HG03095 (cell line): ENCODE measurements at regions not wholly inside any gene's neighbourhood (a gene's known extent, or its start where the extent isn't known, plus 50 kb on each side); places are given as distances from the start of the nearest gene placed in this dataset.

Source experiments
- ATAC-seq: cut with Tn5 transposase; IDR thresholded peaks from one replicate; pipeline ENCODE4 v1.9.1; 2021; ENCODE audit warnings: moderate library complexity; ENCODE audit not compliant: unreplicated experiment

GRCh38 chr22:49214976-49215375, 612.7 kb downstream of the BRD1 start:
- ATAC-seq = no peak

- ATAC-seq = no peak
Observed at GRCh38 chr22:49213731-49214352, 613.8 kb downstream of the BRD1 start.

GRCh38 chr22:49212466-49212865, 615.2 kb downstream of the BRD1 start:
- no peak for ATAC-seq

- no peak for ATAC-seq
Observed at GRCh38 chr22:49212002-49212401, 615.7 kb downstream of the BRD1 start.

- no peak for ATAC-seq
Observed at GRCh38 chr22:49211176-49211575, 616.5 kb downstream of the BRD1 start.

GRCh38 chr22:49210606-49211005, 617.1 kb downstream of the BRD1 start:
- ATAC-seq = no peak

DNA sequence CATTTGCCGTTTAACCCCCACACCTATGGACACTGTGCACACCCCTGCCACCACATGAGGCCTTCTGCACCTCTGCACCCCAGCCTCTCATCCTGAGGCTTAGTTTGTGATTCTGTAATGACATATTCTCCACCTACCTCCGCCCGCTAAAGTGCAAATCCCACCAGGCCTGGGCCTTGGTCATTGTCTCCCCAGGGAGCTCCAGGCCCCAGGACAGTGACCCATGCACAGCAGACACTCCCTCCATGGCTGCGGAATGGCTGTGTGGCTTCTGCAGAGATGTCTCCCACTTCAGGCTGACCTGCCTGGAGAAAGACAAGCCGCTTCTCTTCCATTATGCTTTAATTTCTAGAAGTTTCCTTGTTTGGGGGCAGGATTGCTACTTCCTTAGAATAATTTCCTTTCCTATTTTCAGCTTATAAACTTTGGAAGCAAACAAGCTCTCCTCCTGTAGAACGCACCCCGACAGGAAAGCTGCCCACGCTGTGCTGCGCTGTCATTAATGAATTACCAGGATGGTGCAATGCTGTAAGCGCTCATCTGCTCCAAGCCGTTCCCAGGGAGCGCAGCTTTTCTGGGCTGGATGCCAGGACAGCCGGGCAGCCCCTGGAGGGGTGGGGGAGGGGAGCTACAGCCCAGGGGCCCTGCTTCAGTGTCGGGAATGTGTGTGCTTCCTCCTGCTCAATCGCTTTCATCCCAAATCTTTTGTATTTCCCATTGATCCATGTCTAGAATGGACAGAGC, 618.0 kb downstream of the BRD1 start:
- no peak for ATAC-seq

GRCh38 chr22:49208768-49209252, 618.9 kb downstream of the BRD1 start:
- ATAC-seq = no peak

- ATAC-seq = no peak
Observed at GRCh38 chr22:49208004-49208402, 619.7 kb downstream of the BRD1 start.

- no peak for ATAC-seq
Observed at GRCh38 chr22:49207008-49208003, 620.4 kb downstream of the BRD1 start.

DNA sequence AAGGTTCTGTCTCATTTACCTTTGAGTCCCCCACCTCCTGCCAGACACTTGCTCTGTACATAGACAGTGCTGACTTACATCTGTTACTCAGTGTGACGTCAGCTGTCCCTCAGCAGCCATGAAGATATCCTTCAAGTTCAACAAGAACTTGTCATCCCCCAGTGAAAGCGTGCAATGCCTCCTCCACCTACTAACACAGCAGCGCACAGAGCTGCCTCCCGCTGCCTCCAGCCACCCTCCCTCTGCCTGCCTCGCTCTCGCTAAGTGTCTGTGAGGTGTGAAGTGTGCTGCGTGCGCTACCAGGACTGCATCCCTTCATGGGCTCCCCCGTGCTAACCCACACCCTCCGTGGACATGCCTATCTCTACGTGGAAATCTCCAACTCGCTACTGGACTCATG, 621.4 kb downstream of the BRD1 start:
- no peak for ATAC-seq

DNA sequence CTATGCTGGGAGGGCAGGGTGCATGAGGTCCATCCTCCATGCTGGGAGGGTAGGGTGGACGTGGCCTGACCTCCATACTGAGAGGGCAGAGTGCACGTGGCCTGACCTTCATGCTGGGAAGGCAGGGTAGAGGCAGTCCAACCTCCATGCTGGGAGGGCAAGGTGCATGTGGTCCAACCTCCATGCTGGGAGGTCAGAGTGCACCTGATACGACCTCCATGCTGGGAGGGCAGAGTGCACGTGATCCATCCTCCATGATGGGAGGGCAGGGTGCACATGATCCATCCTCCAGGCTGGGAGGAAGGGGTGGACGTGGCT, 622.2 kb downstream of the BRD1 start:
- no peak for ATAC-seq

DNA sequence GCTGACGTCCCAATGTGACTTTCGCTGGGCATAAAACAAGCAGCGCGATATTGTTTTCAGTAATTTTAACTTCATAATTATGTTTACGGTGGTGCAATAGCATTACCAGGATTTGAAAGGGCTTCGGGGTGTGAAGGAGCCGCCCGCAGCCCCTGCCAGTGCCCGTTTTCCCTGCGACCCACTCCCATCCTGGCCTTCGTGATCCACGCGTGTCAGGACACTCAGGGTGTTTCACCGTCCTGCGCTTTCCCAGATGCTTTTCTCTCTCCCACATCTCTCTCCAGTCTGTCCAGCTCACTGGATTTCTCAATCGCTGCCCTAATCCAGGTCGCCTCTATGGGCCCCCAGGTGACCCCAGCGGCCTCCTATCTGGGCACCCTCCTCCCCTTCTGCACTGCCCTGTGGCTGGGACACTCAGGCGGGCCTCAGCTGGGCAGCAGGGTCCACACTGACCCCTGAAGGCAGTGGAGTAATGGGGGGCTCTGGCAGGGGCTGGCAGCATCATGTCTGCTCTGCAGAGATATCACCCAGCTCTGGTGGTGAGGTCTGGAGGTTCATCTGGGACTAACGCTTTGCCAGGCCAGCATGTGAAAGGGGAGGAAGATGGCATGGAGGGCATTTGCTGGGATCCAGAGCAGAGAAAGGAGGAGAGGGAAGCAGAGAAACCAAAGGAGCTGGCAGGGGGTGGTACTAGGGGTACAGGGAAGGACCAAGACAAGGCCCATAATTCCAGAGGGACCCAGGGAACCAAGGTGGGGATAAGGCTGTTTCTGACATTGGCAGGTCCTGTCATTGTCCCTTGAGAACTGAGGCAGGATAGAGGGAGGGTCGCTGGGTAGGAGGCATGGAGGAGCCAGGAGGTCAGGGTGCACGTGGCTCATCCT, 622.8 kb downstream of the BRD1 start:
- no peak for ATAC-seq

- ATAC-seq = no peak
Observed at GRCh38 chr22:49203859-49204598, 623.6 kb downstream of the BRD1 start.

DNA sequence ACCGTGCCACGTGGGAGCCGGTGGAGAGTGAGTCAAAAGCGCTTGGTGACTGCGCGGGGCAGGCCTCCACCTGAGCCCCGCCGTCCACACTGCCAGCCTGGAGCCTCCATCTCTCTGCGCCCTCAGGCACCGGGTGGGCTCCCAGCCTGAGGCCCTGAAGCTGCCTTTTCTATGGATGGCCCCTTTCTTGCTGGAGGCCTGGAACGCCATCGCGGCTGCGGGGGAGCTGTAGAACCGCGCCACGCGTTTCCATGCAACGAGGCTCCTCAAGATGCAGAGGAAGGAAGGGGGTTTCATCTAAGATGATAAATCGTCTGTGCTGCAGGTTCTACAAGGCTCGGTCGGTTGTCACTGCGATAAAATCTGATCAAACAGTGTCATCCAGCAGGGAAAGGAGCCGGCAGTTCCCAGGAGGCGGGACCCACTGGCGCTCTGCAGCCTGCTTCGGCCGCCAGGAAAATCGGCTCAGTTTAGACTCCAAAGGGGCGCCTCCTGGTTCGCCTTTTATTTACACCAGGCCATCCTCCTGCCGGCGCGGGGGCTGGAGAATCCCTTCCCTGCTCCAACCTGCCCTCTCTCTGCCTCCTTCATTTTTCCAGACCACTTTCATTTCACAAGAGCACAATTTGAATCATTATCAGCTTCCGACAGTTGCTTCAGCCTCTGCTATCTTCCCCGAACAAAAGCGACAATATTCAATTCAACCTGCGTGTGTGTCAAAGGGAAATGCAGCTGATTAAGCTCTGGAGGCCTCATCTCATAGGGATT, 624.4 kb downstream of the BRD1 start:
- no peak for ATAC-seq

GRCh38 chr22:49202226-49202625, 625.4 kb downstream of the BRD1 start:
- ATAC-seq = no peak

GRCh38 chr22:49201046-49201970, 626.4 kb downstream of the BRD1 start:
- ATAC-seq = no peak

GRCh38 chr22:49199224-49199623, 628.4 kb downstream of the BRD1 start:
- ATAC-seq = no peak
